Body of pancreas (tissue), 4 donors: ENCODE measurements at regions not wholly inside any gene's neighbourhood (a gene's known extent, or its start where the extent isn't known, plus 50 kb on each side); places are given as distances from the start of the nearest gene placed in this dataset.
"Not testable (repeated sequence)": the region's sequence is repeated elsewhere in the genome, so short reads cannot be mapped to it uniquely, and the experiment has no call there.

ENCODE experiments used
- ATAC-seq: fragments of 150-250 bp; one replicate; pipeline ENCODE4 v1.9.1; 2016
- DNase-seq, 4 donors: peaks; one replicate each; pipeline ENCODE4 v3.0.0-alpha.2; 2019
- H3K27ac ChIP-seq, 4 donors: fragments of 200-600 bp; sonication (generic); 1 replicate in 3 of 4; 2 replicates in 1 of 4; pipeline versions ENCODE4 v1.5.1 to v1.6.1; 2016 to 2019; ENCODE audit warnings: mild to moderate bottlenecking in 1 of 4, mixed read lengths in 1 of 4, moderate library complexity in 1 of 4
- H3K27me3 ChIP-seq, 2 donors: fragments of 200-600 bp; sonication (generic); one replicate each; pipeline ENCODE4 v1.6.0; 2016; ENCODE audit warnings: mild to moderate bottlenecking in 1 of 2
- H3K36me3 ChIP-seq, 2 donors: fragments of 200-600 bp; sonication (generic); replicated peaks in 1 of 2; 2 replicates each; pipeline ENCODE4 v1.5.1; 2016; ENCODE audit warnings: low read depth in 2 of 2; ENCODE audit not compliant: insufficient read depth in 1 of 2
- H3K4me1 ChIP-seq: fragments of 200-600 bp; sonication (generic); one replicate; pipeline ENCODE4 v1.6.0; 2016
- H3K4me3 ChIP-seq, 2 donors: fragments of 200-600 bp; sonication (generic); 1 replicate in 1 of 2; 2 replicates in 1 of 2; pipeline ENCODE4 v1.5.1; 2016 to 2019
- H3K9me3 ChIP-seq, 3 donors: fragments of 200-600 bp; sonication (generic); 1 replicate in 2 of 3; 2 replicates in 1 of 3; pipeline ENCODE4 v1.5.1; 2016
- CTCF ChIP-seq, 7 experiments: fragments of 450-650 bp in 4 of 7; fragments of 200-600 bp in 3 of 7; sonication (generic) in 3 of 7; IDR thresholded peaks; one replicate each; pipeline ENCODE4 v1.5.1; 2016 to 2019; ENCODE audit warnings: antibody characterized with exemption in 7 of 7
- POLR2A ChIP-seq, 3 donors: fragments of 450-650 bp; IDR thresholded peaks; one replicate each; pipeline ENCODE4 v1.6.1; 2016; ENCODE audit warnings: antibody characterized with exemption in 3 of 3, mild to moderate bottlenecking in 2 of 3
- WGBS, 2 donors: methylation state at CpG; one replicate each; pipeline ENCODE4 v1.1.5; 2017; 5-methylcytosine and 5-hydroxymethylcytosine counted together
- intact Hi-C: fragments of 100-400 bp; cut with DNase I; formaldehyde crosslinking; loops from one replicate; pipeline ENCODE4 v1.15.1; 2023

GRCh38 chr12:24352363-24352762, 402.9 kb upstream of the SOX5 start:
- Histone ChIP-seq H3K36me3 (no peaks in the 10 kb centered on the region), H3K4me3 (no peak overlapping the region), H3K27me3 (no peaks in the 10 kb centered on the region), H3K27ac (no peak overlapping the region), H3K4me1 (no peaks in the 10 kb centered on the region), H3K9me3 (peaks cover 0 to 6% (median 0%) of the 10 kb centered on the region in 3 donors)
- ATAC-seq (no peak), DNase-seq (no peak)
- TF ChIP-seq CTCF (IDR thresholded peaks at IDR 0.05) (no peak), POLR2A (IDR thresholded peaks at IDR 0.05) (no peak)
- WGBS, 2 donors, result 66 to 73% methylated on average over 5 of the region's 5 CpGs
- intact Hi-C loops, result no loop called here

GRCh38 chr12:24349051-24349799, 399.8 kb upstream of the SOX5 start:
- H3K27me3 ChIP-seq, result no peaks in the 10 kb centered on the region
- TF ChIP-seq CTCF (IDR thresholded peaks at IDR 0.05) (no peak), POLR2A (IDR thresholded peaks at IDR 0.05) (no peak)
- DNase-seq (no peak), ATAC-seq (no peak)
- intact Hi-C loops, result no loop called here
- H3K4me1 ChIP-seq, result no peaks in the 10 kb centered on the region
- H3K9me3 ChIP-seq, result peaks cover 0 to 6% (median 0%) of the 10 kb centered on the region in 3 donors
- no peaks in the 10 kb centered on the region for H3K36me3 ChIP-seq
- no peak overlapping the region for H3K27ac ChIP-seq
- H3K4me3 ChIP-seq, result no peak overlapping the region
- WGBS, 2 donors, result 67 to 76% methylated on average over 4 of the region's 4 CpGs

- intact Hi-C loops, result not testable (repeated sequence)
- 71 to 83% methylated on average over 5 of the region's 5 CpGs for WGBS, 2 donors
Measured at GRCh38 chr12:24348180-24348579, 398.7 kb upstream of the SOX5 start.

GRCh38 chr12:24328261-24328660, 378.8 kb upstream of the SOX5 start:
- intact Hi-C loops, result no loop called here
- Histone ChIP-seq H3K9me3 (peaks cover 0 to 4% (median 0%) of the 10 kb centered on the region in 3 donors), H3K27me3 (no peaks in the 10 kb centered on the region), H3K36me3 (no peaks in the 10 kb centered on the region), H3K4me1 (no peaks in the 10 kb centered on the region), H3K4me3 (no peak overlapping the region), H3K27ac (no peak overlapping the region)
- TF ChIP-seq POLR2A (IDR thresholded peaks at IDR 0.05), result no peak
- no peak for TF ChIP-seq CTCF (IDR thresholded peaks at IDR 0.05)
- no peak for ATAC-seq
- no peak for DNase-seq

More at GRCh38 chr12:24348180-24348579, 398.7 kb upstream of the SOX5 start:
- H3K4me3 ChIP-seq, H3K9me3 ChIP-seq, ATAC-seq, H3K27me3 ChIP-seq, DNase-seq, H3K4me1 ChIP-seq, H3K27ac ChIP-seq, H3K36me3 ChIP-seq: not testable (repeated sequence)

- Histone ChIP-seq H3K4me3 (no peak overlapping the region), H3K27me3 (no peaks in the 10 kb centered on the region), H3K36me3 (no peaks in the 10 kb centered on the region), H3K27ac (no peak overlapping the region), H3K9me3 (no peaks in the 10 kb centered on the region), H3K4me1 (no peaks in the 10 kb centered on the region)
- intact Hi-C loops, result no loop called here
- TF ChIP-seq POLR2A (IDR thresholded peaks at IDR 0.05), result no peak
- TF ChIP-seq CTCF (IDR thresholded peaks at IDR 0.05), result no peak
- DNase-seq, result no peak
- no peak for ATAC-seq
- WGBS, 2 donors, result 61 to 65% methylated on average over 3 of the region's 3 CpGs
Measured at GRCh38 chr12:24325331-24325730, 375.9 kb upstream of the SOX5 start.
